ENCODE measurements at regions not wholly inside any gene's neighbourhood (a gene's known extent, or its start where the extent isn't known, plus 50 kb on each side); places are given as distances from the start of the nearest gene placed in this dataset.
"Not testable (repeated sequence)": the region's sequence is repeated elsewhere in the genome, so short reads cannot be mapped to it uniquely, and the experiment has no call there.

GRCh38 chr12:59346248-59346647 lies 249.6 kb upstream of the SLC16A7 start:
- not testable (repeated sequence) for FAIRE-seq; DNase-seq (ENCODE audit: low spot score)

- no peak for DNase-seq (ENCODE audit: low spot score)
- no peak for FAIRE-seq
These were observed 250.4 kb upstream of the SLC16A7 start for GRCh38 chr12:59345406-59345805.

- DNase-seq (ENCODE audit: low spot score) (no peak), FAIRE-seq (no peak)
These were observed 251.6 kb upstream of the SLC16A7 start for GRCh38 chr12:59344224-59344623.

- no peak for DNase-seq (ENCODE audit: low spot score)
- no peak for FAIRE-seq
These were observed 266.4 kb upstream of the SLC16A7 start for GRCh38 chr12:59329462-59329861.

- not testable (repeated sequence) for FAIRE-seq; DNase-seq (ENCODE audit: low spot score)
These were observed 267.3 kb upstream of the SLC16A7 start for GRCh38 chr12:59328395-59329075.

GRCh38 chr12:59326457-59326856 lies 269.4 kb upstream of the SLC16A7 start:
- not testable (repeated sequence) for FAIRE-seq

GRCh38 chr12:59322473-59322872 lies 273.4 kb upstream of the SLC16A7 start:
- DNase-seq (ENCODE audit: low spot score) = no peak
- FAIRE-seq = no peak

More at GRCh38 chr12:59326457-59326856, 269.4 kb upstream of the SLC16A7 start:
- not testable (repeated sequence) for DNase-seq (ENCODE audit: low spot score)

GRCh38 chr12:59321278-59321677 lies 274.6 kb upstream of the SLC16A7 start:
- FAIRE-seq = no peak
- DNase-seq (ENCODE audit: low spot score) = no peak

GRCh38 chr12:59320112-59320511 lies 275.7 kb upstream of the SLC16A7 start:
- no peak for FAIRE-seq
- DNase-seq (ENCODE audit: low spot score) = no peak

- DNase-seq (ENCODE audit: low spot score) (no peak), FAIRE-seq (no peak)
These were observed 276.9 kb upstream of the SLC16A7 start for GRCh38 chr12:59318940-59319339.

GRCh38 chr12:59317598-59317997 lies 278.2 kb upstream of the SLC16A7 start:
- no peak for DNase-seq (ENCODE audit: low spot score)
- no peak for FAIRE-seq

GRCh38 chr12:59316938-59317337 lies 278.9 kb upstream of the SLC16A7 start:
- FAIRE-seq (no peak), DNase-seq (ENCODE audit: low spot score) (no peak)

- DNase-seq (ENCODE audit: low spot score); FAIRE-seq: not testable (repeated sequence)
These were observed 279.5 kb upstream of the SLC16A7 start for GRCh38 chr12:59316354-59316753.

- FAIRE-seq (no peak), DNase-seq (ENCODE audit: low spot score) (no peak)
These were observed 281.6 kb upstream of the SLC16A7 start for GRCh38 chr12:59314209-59314608.

GRCh38 chr12:59304077-59304721 lies 291.6 kb upstream of the SLC16A7 start:
- DNase-seq (ENCODE audit: low spot score) (no peak), FAIRE-seq (no peak)

- DNase-seq (ENCODE audit: low spot score) (no peak), FAIRE-seq (no peak)
These were observed 297.5 kb upstream of the SLC16A7 start for GRCh38 chr12:59298296-59298695.

- DNase-seq (ENCODE audit: low spot score) (no peak), FAIRE-seq (no peak)
These were observed 301.6 kb upstream of the SLC16A7 start for GRCh38 chr12:59294221-59294620.

GRCh38 chr12:59282999-59283398 lies 312.8 kb upstream of the SLC16A7 start:
- FAIRE-seq (no peak), DNase-seq (ENCODE audit: low spot score) (no peak)

- not testable (repeated sequence) for FAIRE-seq; DNase-seq (ENCODE audit: low spot score)
These were observed 322.3 kb upstream of the SLC16A7 start for GRCh38 chr12:59273561-59273960.

GRCh38 chr12:59268295-59268809 lies 327.5 kb upstream of the SLC16A7 start:
- DNase-seq (ENCODE audit: low spot score) = no peak
- no peak for FAIRE-seq

GRCh38 chr12:59260202-59260601 lies 335.6 kb upstream of the SLC16A7 start:
- no peak for FAIRE-seq
- DNase-seq (ENCODE audit: low spot score) = no peak

GRCh38 chr12:59252731-59253130 lies 332.4 kb upstream of the LRIG3 start:
- FAIRE-seq (no peak), DNase-seq (ENCODE audit: low spot score) (no peak)

- no peak for DNase-seq (ENCODE audit: low spot score)
- FAIRE-seq = no peak
These were observed 330.5 kb upstream of the LRIG3 start for GRCh38 chr12:59250766-59251165.
